Panc1 (cell line): ENCODE measurements at regions not wholly inside any gene's neighbourhood (a gene's known extent, or its start where the extent isn't known, plus 50 kb on each side); places are given as distances from the start of the nearest gene placed in this dataset.

Experiments used
- ATAC-seq: fragments of 200-7000 bp; cut with Tn5 transposase; 2 replicates; pipeline ENCODE4 v1.9.1; 2020; ENCODE audit warnings: mild to moderate bottlenecking, moderate library complexity
- BruUV-seq: library from RNA; stranded (reverse); fragments of 400-500 nt; replicated peaks from 2 replicates; lab custom pipeline; 2021; lab: Mats Ljungman, UMichigan
- CTCF ChIA-PET: fragments of 300-600 bp; sonication (Branson Sonifier 250); formaldehyde crosslinking; loops from one replicate; lab custom pipeline; 2022; ENCODE audit warnings: antibody characterized with exemption; lab: Charles Lee
- POLR2A ChIA-PET: fragments of 300-600 bp; sonication (Branson Sonifier 250); formaldehyde crosslinking; loops from one replicate; lab custom pipeline; 2022; ENCODE audit warnings: antibody characterized with exemption; lab: Charles Lee
- DNase-seq: peaks from one replicate; pipeline ENCODE4 v3.0.0-alpha.2; 2010; ENCODE audit warnings: low read depth, low spot score
- H3K27ac ChIP-seq: 2 replicates; pipeline ENCODE4 v1.5.1; 2011; ENCODE audit warnings: mild to moderate bottlenecking, low read length, inconsistent platforms
- H3K27me3 ChIP-seq: fragments of 200-500 bp; sonication (Bioruptor generic); 2 replicates; pipeline ENCODE4 v1.6.0; 2014; ENCODE audit warnings: low read length, inconsistent platforms; ENCODE audit not compliant: control insufficient read depth, insufficient read depth
- H3K36me3 ChIP-seq: fragments of 200-500 bp; sonication (Bioruptor generic); 2 replicates; pipeline ENCODE4 v1.5.1; 2014; ENCODE audit warnings: inconsistent platforms, mild to moderate bottlenecking, low read length, moderate library complexity; ENCODE audit not compliant: control insufficient read depth, insufficient read depth
- H3K4me1 ChIP-seq: 2 replicates; pipeline ENCODE4 v1.5.1; 2011; ENCODE audit warnings: inconsistent platforms, mild to moderate bottlenecking, low read length, moderate library complexity; ENCODE audit not compliant: control insufficient read depth, insufficient read depth
- H3K4me3 ChIP-seq, 2 experiments: 2 replicates each; pipeline ENCODE4 v1.5.1; 2011 to 2012; ENCODE audit warnings: low read depth in 2 of 2, low read length in 2 of 2, mild to moderate bottlenecking in 2 of 2, inconsistent platforms in 1 of 2, moderate library complexity in 1 of 2
- H3K9me3 ChIP-seq: fragments of 200-500 bp; sonication (Bioruptor generic); 2 replicates; pipeline ENCODE4 v1.5.1; 2014; ENCODE audit warnings: low read depth, mild to moderate bottlenecking, inconsistent platforms, low read length, moderate library complexity; ENCODE audit not compliant: control insufficient read depth, insufficient read depth
- POLR2AphosphoS5 ChIP-seq: IDR thresholded peaks from 2 replicates; pipeline ENCODE4 v1.6.1; 2012; ENCODE audit warnings: mild to moderate bottlenecking, low read depth, low read length, moderate library complexity
- SIN3A ChIP-seq: IDR thresholded peaks from 2 replicates; pipeline ENCODE4 v1.6.1; 2012; ENCODE audit warnings: low read depth, mild to moderate bottlenecking, low read length, moderate library complexity, borderline replicate concordance; ENCODE audit not compliant: insufficient read depth
- TCF7L2 ChIP-seq: IDR thresholded peaks from 2 replicates; pipeline ENCODE4 v1.6.1; 2011; ENCODE audit warnings: mild to moderate bottlenecking, low read depth, low read length, inconsistent platforms
- in situ Hi-C: cut with HindIII; loops from 2 replicates; pipeline ENCODE4 v1.10.0; 2016; ENCODE audit warnings: low sequenced_read_pairs, low pct_unique_long_range_greater_than_20kb
- intact Hi-C: fragments of 100-400 bp; cut with micrococcal nuclease; formaldehyde crosslinking; loops from one replicate; pipeline ENCODE4 v1.10.0; 2022; ENCODE audit not compliant: unreplicated experiment
- TF ChIP-seq, protein P1 (sequence below): fragments of 450-650 bp; IDR thresholded peaks from 2 replicates; pipeline ENCODE4 v1.5.1; 2017; ENCODE audit warnings: mild to moderate bottlenecking
- TF ChIP-seq, protein P2 (sequence below), 2 experiments: IDR thresholded peaks; 2 replicates each; pipeline ENCODE4 v1.6.1; 2011 to 2012; ENCODE audit warnings: low read depth in 2 of 2, control low read depth in 1 of 2, low read length in 1 of 2, mild to moderate bottlenecking in 1 of 2, moderate library complexity in 1 of 2; ENCODE audit not compliant: insufficient read depth in 1 of 2

DNA sequence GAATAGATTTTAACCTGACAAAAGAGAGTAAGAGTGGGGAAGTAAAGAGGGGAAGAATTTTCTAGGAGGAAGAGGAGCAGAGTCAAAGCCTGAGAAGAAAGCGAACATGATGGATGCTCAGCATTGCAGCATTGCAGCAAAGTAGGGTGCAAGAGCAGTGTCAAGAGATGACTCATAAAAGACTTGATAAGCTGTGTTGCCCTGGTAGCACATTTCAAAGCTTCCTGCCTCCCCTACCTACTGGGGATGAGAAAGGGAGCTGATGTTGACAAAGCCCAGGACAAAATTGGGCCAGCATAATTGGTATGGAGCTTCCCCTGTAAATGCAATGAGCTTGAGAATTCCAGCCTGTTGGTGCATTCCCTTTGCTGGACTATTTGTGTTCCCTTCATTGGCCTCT, 121.6 kb upstream of the ST8SIA2 start:
- Histone ChIP-seq H3K9me3 (no peaks in the 10 kb centered on the region), H3K27ac (no peak overlapping the region), H3K4me1 (no peaks in the 10 kb centered on the region), H3K36me3 (no peaks in the 10 kb centered on the region), H3K27me3 (no peaks in the 10 kb centered on the region), H3K4me3 (no peak overlapping the region)
- ATAC-seq = no peak
- intact Hi-C loops = loop anchor here (10.0 kb wide), 1 partner anchor 443 kb away; no protein-coding TSS in a partner anchor
- BruUV-seq = no TSS peak
- no peak for DNase-seq
- in situ Hi-C loops = no loop called here
- ChIA-PET POLR2A (no interaction called here), CTCF (interaction anchor here (0.6 kb wide), 1 partner anchor 250 kb away, joined by 3 read pairs; no protein-coding TSS in a partner anchor)
- TF ChIP-seq POLR2AphosphoS5 (no peak), TCF7L2 (no peak), SIN3A (no peak)
- TF ChIP-seq, protein P1, sequence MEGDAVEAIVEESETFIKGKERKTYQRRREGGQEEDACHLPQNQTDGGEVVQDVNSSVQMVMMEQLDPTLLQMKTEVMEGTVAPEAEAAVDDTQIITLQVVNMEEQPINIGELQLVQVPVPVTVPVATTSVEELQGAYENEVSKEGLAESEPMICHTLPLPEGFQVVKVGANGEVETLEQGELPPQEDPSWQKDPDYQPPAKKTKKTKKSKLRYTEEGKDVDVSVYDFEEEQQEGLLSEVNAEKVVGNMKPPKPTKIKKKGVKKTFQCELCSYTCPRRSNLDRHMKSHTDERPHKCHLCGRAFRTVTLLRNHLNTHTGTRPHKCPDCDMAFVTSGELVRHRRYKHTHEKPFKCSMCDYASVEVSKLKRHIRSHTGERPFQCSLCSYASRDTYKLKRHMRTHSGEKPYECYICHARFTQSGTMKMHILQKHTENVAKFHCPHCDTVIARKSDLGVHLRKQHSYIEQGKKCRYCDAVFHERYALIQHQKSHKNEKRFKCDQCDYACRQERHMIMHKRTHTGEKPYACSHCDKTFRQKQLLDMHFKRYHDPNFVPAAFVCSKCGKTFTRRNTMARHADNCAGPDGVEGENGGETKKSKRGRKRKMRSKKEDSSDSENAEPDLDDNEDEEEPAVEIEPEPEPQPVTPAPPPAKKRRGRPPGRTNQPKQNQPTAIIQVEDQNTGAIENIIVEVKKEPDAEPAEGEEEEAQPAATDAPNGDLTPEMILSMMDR = no peak
- TF ChIP-seq, protein P2, sequence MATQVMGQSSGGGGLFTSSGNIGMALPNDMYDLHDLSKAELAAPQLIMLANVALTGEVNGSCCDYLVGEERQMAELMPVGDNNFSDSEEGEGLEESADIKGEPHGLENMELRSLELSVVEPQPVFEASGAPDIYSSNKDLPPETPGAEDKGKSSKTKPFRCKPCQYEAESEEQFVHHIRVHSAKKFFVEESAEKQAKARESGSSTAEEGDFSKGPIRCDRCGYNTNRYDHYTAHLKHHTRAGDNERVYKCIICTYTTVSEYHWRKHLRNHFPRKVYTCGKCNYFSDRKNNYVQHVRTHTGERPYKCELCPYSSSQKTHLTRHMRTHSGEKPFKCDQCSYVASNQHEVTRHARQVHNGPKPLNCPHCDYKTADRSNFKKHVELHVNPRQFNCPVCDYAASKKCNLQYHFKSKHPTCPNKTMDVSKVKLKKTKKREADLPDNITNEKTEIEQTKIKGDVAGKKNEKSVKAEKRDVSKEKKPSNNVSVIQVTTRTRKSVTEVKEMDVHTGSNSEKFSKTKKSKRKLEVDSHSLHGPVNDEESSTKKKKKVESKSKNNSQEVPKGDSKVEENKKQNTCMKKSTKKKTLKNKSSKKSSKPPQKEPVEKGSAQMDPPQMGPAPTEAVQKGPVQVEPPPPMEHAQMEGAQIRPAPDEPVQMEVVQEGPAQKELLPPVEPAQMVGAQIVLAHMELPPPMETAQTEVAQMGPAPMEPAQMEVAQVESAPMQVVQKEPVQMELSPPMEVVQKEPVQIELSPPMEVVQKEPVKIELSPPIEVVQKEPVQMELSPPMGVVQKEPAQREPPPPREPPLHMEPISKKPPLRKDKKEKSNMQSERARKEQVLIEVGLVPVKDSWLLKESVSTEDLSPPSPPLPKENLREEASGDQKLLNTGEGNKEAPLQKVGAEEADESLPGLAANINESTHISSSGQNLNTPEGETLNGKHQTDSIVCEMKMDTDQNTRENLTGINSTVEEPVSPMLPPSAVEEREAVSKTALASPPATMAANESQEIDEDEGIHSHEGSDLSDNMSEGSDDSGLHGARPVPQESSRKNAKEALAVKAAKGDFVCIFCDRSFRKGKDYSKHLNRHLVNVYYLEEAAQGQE (IDR thresholded peaks at IDR 0.05; ENCODE audit: insufficient read depth in 1 of 2, low read depth in 2 of 2, low read length in 1 of 2) = no peak

DNA sequence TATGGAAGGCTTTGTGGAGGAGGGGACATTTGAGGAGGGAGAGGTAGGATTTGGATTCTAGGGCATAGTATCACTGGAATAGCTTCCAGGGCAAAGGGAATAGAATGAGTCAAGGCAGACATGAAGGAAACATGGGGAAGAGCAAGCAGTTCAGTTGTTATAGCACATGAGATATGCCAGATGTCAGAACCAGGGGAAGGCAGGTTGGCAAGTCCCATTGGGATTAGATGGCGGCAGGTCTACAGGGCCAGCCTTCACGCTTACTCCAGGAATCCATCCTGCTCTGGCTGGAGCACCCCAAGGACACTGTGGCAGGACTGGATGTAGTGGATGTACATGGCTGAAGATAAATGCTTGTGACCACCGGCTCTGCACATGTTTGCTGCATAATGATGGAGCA, 120.4 kb upstream of the ST8SIA2 start:
- H3K27me3 ChIP-seq = no peaks in the 10 kb centered on the region
- CTCF ChIA-PET = no interaction called here
- no peaks in the 10 kb centered on the region for H3K36me3 ChIP-seq
- no TSS peak for BruUV-seq
- ATAC-seq (no peak), DNase-seq (no peak)
- no peak overlapping the region for H3K27ac ChIP-seq
- TF ChIP-seq, protein P2 (IDR thresholded peaks at IDR 0.05; ENCODE audit: insufficient read depth in 1 of 2, low read depth in 2 of 2, low read length in 1 of 2) = no peak
- TF ChIP-seq, protein P1 = no peak
- TF ChIP-seq TCF7L2 (no peak), SIN3A (no peak), POLR2AphosphoS5 (no peak)
- no peak overlapping the region for H3K4me3 ChIP-seq
- no peaks in the 10 kb centered on the region for H3K4me1 ChIP-seq
- in situ Hi-C loops = no loop called here
- H3K9me3 ChIP-seq = no peaks in the 10 kb centered on the region
- POLR2A ChIA-PET = no interaction called here
- intact Hi-C loops = loop anchor here (10.0 kb wide), 1 partner anchor 442 kb away; no protein-coding TSS in a partner anchor
